SK-N-MC (cell line): ENCODE measurements at regions not wholly inside any gene's neighbourhood (a gene's known extent, or its start where the extent isn't known, plus 50 kb on each side); places are given as distances from the start of the nearest gene placed in this dataset.

Source experiments
- EZH2 ChIP-seq: fragments of 200-600 bp; sonication (generic); IDR thresholded peaks from one replicate; pipeline ENCODE4 v1.6.1; 2017; ENCODE audit warnings: antibody characterized with exemption
- FOXP2 ChIP-seq: optimal IDR thresholded peaks from 2 replicates; pipeline ENCODE3; 2011; ENCODE audit warnings: mild to moderate bottlenecking, moderate library complexity; ENCODE audit not compliant: insufficient read depth; ENCODE audit errors: extremely low read length, control extremely low read depth
- POLR2AphosphoS5 ChIP-seq: IDR thresholded peaks from 2 replicates; pipeline ENCODE4 v1.6.1; 2012; ENCODE audit warnings: mild to moderate bottlenecking, low read depth, low read length, borderline replicate concordance

- TF ChIP-seq POLR2AphosphoS5 (no peak), FOXP2 (no peak), EZH2 (no peak)
These were observed 155.5 kb downstream of the ESM1 start for GRCh38 chr5:54829676-54830535.
